IPS DF 19.7 (cell line): ENCODE measurements at regions not wholly inside any gene's neighbourhood (a gene's known extent, or its start where the extent isn't known, plus 50 kb on each side); places are given as distances from the start of the nearest gene placed in this dataset.
"Not testable (repeated sequence)": the region's sequence is repeated elsewhere in the genome, so short reads cannot be mapped to it uniquely, and the experiment has no call there.

Source experiments
- DNase-seq: peaks from one replicate; pipeline ENCODE4 v3.0.0-alpha.2; 2013; ENCODE audit warnings: low read depth, low spot score

DNA sequence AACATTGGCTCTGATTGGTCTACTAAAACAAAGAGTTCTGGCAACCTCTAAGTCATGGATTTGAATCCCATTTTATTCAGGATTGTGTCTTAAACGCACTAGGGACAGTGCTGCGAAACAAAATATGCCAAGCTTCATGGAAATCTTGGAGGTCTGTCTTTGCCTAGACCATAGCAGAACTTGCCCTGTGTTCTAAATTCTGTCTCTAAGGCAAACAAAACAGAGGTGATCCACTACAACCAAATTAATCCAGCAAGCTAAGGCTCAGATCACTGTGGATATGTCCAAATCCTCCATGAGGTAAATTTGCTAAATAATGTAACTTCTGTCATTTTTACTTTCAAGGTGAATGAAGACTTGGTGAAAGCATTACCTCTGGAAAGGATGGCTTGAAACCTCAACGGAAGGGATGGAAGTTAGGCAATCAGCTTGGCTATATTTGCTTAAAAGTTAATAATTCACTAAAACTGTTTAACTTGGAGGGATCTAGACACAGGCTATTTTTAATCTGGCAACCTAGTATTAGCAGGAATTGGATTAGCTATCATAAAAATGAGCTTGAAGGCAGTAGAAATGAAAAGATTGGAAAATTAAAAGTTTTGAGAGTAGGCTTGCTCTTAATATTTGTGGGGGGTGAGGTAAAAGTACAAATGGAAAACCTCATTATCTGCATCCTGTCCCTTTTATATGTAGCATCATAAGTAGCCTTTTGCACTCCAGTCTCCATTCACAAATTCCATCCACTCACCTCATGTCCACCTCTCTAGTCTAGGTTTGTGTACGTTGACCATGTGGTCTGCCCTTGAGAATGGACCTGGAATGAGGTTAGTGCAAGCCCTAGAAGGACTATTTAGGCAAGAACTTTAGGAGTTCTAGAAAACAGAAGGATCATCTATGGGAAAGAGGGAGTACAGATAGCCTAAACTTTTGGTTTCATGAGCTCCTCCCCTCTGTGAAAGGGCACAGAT, 176.2 kb downstream of the SMC2 start:
- DNase-seq = no peak

DNA sequence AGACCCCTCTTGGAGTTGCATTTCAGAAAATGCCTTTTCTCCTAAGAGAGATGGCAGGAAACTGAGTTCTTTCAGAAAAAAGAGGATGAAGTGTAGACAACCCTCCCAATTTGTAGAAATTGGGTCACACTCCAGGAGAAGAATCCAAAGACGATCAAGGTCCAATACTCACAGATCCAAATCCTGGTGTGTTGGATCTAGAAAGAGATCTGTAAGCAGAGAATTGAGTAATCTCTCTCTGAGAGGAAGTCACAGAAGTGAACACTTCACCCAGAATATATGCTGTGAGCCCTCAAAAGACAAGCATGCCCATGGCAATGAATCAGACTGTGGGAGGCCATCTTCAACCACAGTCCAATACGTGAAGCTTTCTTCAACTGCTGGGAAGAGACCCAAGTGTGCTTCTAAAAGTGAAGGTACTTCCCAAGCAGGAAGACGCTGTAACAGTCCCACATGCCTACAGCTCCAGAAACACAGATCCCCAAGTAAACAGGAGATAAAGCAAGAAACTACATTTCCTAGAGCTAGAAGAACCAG, 182.7 kb downstream of the SMC2 start:
- DNase-seq = no peak

DNA sequence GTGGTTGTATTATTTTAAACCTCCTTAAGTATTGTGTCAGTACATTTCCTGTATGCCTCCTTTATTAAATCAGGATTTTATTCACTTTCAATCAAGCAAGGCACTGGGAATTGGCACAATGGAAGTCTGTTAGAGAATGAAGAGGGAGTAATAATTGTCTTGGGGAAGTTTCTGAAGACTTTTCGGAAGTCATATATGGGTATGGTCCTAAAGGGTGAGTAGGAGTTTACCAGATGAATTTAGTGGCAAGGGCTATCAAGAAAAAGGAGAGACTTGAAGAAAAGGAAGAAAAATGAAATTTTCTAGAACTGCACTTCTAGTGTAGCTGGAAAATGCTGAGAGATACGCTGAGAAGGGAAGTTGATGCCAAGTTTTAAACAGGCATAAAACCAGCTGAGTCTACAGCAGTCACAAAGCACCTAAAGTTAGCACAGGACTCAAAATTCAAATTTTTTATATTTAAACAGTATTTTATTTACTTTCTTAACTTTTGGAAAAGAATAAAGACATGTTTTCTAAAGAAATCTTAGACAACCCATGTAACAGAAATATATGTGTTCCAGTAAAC, 184.9 kb downstream of the SMC2 start:
- DNase-seq = no peak

DNA sequence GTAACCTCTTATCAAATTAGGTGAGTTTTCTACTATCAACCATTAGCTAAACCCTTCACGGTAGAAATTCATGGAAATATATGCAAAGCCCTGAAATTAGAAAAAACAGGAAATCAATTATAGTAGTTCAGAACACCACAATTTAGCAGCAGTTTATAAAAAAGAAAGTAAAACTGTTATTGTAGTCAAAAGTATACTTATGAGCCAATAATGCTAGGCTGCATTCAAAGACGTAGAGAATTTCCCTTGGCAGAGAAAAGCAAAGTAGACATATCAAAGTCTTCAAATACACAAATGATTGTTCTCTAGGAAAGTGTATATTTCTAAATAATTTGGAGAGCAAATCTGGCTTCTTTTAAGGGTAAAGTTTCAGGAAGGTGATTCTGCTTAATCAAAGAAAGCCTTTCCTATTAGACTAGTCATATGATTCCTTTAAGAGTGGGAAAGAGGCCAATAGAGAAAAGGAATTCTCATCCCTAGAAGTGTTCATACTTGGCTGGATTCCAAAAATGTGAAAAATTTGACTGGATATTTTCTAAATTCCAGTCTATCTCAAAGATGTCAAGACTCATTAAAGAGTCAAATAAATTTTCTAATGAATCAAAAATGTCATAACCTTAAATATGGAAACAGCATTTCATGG, 185.5 kb downstream of the SMC2 start:
- DNase-seq = no peak

DNA sequence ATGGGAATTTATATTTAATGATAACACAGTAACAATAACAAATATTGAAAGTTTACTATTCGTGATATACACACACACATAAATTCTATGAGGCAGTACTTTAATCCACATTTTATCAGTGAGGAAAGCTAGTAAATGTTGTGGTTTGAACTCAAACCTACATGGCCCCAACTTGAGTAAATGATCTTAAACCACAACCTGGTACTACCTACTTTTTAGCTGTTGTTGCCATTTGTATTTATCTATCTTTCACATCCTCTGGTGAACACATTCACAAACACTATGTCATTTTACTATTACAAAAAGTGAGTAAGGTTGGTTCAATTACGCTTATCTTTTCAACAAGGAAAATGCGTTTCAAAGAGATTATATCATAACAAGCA, 186.1 kb downstream of the SMC2 start:
- no peak for DNase-seq

DNA sequence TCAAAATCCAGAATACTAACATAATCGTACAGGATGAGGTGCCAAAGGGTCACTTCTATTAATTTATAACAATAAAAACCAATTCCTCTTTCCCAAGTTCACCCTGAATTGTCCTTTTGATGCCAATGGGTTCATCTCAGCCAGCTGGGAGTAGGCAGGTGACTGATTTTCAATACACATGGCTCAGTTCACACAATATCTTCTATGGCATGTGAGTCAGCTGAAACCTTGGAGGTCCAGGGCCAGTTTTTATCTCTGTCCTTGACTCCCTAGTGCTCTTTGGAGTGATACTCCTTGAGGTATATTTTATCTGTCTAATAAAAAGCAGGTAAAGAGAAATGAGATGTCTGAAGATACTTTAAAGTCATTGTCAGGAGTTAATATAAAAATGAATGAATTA, 186.6 kb downstream of the SMC2 start:
- no peak for DNase-seq

DNA sequence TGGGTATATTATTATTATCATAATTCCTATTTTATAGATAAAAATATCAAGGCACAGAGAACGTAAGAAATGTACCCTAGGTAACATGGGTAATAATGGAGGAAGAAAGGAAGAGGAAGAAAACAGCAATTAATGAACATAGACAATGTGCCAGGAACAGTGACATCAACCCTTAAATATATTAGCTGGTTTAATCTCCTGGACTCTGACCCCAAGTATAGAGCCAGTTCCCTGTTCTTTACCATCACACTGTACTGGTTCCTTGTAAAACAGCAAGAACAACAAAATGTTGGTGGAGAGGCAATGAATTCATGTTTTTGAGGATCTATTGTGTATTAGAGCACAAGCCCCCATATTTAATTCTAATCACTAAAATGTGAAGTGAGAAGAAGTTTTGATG, 192.1 kb downstream of the SMC2 start:
- DNase-seq = no peak

DNA sequence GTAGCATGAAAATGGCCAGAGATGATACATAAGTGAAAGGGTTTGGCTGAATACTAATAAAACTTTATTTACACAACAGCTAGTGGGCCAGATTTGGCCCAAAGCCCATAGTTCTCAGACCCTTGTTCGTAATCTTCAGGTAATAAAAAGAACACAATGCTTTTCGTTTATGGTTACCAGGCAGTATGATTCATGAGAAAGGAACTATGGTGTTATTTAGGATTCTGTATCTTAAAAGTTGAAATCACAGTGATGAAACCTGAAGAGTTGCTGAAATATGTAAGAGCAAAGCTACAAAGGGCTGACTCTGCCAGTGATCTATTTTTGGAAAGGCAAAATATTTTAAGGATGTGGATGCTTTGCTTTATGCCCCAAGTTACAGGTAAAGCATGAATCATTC, 192.7 kb downstream of the SMC2 start:
- DNase-seq = no peak

DNA sequence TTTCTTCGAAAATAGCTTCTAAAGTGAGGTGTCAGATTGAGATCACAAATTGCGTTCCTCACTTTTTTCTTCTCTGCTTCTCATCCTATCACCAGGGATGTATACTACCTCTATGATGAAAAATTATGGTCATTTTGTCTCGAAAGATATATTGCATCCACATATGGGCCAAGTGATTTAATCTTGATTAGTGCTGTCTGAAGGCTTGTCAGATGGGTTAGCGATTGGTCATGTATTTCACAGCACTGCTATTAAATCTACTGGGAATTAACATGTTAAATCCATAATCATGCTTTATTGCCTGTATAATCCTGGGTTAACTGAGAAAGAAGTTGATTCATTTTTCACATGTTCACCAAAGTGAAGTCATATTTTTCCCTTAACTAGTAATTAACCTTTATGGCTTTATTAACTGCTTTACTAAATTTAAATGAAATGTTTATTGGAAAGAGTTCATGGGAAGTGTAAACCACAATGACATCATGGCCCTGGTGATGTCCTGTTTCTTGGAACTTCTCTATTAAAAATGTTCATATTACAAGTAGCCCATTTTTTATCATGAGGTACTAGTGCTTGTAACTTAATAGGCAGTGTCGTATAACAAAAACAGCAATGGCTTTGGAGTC, 193.3 kb downstream of the SMC2 start:
- DNase-seq = no peak

DNA sequence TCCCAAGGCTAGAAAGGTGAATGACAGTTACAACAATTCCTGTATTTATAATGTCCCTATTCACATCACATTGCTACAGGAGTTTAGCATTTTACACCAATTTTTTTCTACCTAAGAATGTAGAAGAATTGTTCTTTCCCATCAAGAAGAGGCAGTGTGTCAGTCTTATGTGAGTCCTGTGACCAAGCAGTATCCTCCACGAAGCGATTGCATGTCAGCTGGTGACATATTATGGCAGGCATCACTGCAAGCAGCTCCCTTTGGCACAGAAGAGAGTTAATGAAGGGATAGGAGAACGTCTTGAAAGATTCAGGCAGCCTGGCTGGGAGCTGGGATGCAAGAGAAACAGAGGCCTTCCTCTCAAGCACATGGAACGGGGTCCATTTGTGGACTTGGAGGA, 199.8 kb downstream of the SMC2 start:
- DNase-seq = no peak

DNA sequence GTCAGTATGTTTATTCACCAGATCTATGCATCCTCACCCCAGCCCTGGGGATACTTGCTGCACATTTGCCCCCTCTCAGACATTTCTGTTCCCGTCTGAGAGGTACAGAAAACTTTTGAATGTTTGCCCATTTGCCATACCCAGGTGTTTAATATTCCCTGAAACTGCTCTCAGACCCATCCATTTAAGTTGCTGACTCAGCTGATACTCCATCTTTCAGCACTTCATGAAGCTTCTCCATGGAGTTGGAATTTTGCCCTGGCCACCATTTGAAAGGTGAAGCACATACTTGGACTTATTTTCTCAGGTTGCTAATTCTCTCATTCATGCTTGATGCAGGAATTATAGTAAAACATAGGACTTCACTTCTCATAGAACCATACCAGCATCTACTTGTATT, 203.9 kb upstream of the OR13F1 start:
- DNase-seq = no peak

DNA sequence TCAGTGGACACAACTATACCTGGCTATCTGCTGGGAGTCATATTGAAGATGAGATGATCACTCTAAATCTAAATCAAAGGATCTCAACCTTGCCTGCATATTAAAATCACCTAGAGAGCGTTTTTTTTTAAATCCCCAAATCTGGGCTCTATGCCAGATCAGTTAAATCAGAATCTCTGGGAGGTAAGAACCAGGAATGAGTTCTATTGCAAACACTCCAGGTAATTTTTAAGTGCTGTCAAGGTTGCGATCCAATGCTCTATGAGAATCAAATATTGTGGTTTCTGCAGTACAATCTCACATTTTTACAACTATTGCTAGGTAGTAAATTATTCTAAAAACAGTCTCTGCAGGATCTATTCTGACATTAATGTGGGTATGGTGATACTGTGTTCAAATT, 202.3 kb upstream of the OR13F1 start:
- DNase-seq = no peak

DNA sequence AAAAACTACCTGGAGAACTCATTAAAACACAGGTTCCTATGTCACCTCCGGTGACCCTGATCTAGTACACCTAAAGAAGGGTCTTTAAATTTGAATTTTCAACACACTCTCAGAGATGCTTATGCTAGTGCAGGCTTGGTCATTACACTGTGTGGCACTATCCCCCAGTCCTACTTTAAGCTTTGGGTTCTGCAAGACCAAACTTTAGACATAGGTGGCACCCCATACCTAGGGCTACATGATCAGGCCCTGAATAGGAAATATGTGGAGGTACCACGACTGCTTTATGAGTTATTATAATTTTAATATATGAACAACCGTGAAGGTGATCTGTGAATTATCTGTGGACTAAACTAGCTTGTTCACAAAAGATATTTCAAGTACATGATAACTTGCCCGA, 201.3 kb upstream of the OR13F1 start:
- no peak for DNase-seq

DNA sequence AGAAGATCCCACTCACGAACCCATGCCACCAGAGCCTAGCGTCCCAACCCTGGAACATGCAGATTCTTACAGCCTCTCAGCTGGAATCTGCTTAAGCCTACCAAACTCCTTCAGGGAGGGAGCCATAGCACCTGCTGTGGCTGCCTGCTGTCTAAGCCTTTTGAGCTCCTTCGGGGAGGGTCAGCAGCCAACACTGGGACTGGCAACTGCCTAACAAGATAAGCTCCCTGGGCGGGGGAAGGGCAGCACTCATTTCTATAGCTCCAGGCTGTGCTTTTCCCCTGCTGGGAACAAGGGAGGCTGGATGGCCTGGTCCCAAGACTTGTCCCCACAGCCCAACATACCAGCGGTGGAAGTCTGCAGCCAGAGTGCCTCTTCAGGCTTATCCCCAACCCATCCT, 199.1 kb upstream of the OR13F1 start:
- DNase-seq = no peak

DNA sequence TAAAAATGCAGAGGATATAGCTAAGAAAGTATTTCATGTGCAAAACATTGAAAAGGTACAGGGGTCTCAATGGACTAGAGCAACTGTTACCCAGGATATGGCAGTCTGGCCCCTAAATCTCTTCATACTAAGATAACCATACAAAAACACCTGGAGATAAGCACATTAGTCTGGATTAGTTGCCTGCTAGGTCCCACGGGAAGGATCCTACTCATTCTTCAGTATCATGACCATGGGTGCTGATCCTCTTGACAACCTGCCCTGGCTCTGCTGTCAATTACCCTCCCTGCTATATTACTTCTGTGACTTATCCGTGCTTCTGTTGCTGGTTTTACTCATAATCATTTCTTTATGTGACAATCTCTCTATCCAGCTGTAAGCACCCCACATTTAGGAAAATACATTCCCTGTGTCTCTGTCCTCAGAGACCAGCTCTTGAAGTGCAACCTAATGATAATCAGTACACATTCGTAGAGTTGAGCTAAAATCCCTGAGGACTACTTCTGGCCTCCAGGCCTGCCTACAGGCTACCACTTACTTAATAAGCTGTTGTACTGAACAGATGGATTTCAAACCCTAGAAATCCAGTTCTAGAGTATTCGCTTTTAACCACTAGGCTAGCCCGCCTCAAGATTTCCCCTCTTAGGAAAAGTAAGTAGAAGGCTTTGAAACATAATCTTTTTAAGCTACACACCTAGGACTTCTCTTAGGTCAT, 190.5 kb upstream of the OR13F1 start:
- DNase-seq = no peak

DNA sequence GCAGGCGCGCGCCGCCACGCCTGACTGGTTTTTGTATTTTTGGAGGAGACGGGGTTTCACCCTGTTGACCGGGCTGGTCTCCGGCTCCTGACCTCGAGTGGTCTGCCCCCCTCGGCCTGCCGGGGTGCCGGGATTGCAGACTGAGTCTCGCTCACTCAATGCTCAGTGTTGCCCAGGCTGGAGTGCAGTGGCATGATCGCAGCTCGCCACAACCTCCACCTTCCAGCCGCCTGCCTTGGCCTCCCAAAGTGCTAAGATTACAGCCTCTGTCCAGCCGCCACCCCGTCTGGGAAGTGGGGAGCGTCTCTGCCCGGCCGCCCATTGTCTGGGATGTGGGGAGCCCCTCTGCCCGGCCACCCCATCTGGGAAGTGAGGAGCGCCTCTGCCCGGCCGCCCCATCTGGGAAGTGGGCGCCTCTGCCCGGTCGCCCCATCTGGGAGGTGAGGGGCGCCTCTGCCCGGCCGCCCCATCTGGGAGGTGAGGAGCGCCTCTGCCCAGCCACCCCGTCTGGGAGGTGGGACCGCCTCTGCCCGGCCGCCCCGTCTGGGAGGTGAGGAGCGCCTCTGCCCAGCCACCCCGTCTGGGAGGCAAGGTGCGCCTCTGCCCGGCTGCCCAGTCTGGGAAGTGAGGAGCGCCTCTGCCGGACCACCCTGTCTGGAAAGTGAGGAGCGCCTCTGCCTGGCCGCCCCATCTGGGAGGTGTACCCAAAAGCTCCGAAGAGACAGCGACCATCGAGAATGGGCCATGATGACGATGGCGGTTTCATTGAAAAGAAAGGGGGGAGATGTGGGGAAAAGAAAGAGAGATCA, 187.7 kb upstream of the OR13F1 start:
- DNase-seq = not testable (repeated sequence)

DNA sequence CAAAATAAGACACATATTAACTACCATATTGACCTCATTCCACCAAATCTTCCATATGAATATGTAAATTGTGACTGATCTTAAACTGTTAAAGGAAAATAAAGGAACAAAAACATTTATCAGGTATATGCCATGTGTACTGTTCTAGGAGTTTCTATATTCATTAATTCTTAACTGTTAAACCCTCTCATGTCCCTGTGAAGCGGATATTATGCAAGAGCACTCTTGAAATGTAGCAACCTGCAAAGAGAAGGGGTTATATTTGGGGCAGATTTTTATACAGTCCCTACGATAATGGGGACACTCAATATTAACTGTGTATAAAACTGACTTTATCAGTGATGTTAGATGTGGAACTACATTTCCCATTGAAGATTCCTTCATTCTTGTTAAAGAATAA, 184.9 kb upstream of the OR13F1 start:
- no peak for DNase-seq

DNA sequence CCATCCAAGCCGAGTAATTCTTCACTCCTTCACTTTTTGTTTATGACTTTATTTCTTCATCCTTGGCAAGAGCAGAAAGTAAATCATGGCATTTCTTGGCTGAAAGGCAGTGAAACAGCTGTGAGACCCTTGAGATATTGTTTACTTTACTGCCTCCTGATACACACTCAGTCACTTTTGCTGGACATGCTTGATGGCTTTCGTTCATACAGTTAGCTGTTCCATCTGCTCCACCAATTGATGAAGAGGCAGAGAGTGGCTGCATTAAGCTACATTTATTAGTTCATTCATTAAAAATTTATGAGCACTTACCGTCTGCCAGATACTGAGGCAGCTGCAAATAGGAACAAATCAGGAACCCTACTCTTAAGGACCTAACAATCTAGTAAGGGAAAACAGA, 184.4 kb upstream of the OR13F1 start:
- DNase-seq = no peak

DNA sequence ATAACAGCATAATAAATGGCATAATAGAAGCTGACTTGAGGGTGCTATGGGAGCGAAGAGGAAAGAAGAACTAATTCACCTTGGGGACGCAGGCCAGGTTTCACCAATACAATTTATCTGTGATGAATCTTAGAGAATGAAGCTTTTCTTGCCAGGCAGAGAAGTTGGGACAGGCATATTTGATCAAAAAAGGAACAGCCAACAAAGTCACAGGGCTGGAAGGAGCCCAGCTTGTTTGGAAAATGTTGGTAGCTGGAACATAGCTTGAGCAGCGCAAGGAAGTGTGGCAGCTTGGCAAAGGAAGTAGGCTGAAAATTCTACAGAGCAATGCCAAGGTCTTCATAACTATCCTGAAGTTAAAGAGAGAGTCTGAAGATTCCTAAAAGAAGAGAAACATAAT, 181.5 kb upstream of the OR13F1 start:
- DNase-seq = no peak

DNA sequence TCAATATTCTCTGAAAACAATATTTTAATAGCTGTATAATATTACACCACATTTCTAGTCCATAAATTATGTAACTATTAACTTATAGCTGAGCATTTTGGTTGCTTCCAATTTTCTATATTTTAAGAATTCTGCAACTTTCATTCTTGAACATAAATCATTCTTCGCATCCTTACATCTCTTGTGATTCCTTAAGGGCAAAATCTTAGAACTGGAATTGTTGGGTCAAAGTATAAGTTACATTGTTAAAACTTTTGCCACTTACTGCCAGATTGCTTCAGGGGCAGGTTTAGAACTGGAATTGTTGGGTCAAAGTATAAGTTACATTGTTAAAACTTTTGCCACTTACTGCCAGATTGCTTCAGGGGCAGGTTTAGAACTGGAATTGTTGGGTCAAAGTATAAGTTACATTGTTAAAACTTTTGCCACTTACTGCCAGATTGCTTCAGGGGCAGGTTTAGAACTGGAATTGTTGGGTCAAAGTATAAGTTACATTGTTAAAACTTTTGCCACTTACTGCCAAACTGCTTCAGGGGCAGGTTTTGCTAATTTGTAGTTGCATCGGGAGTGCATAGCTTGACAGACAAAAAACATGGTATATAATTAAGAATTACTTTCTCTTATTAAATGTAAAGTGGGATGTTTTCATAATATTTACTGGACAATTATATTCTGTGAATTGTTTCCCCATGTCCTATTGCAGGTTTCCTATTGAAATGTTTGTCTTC, 179.9 kb upstream of the OR13F1 start:
- DNase-seq = not testable (repeated sequence)
